Erythroblast (primary cell): ENCODE measurements at regions not wholly inside any gene's neighbourhood (a gene's known extent, or its start where the extent isn't known, plus 50 kb on each side); places are given as distances from the start of the nearest gene placed in this dataset.

Source experiments
- DNase-seq, 2 experiments: peaks; one replicate each; lab custom pipeline; 2025; lab: John Stamatoyannopoulos, UW
- GATA1 ChIP-seq: IDR thresholded peaks from 2 replicates; pipeline ENCODE4 v1.6.1; 2011; ENCODE audit warnings: low read depth, mild to moderate bottlenecking, control low read depth, low read length, moderate library complexity
- POLR2A ChIP-seq: IDR thresholded peaks from 2 replicates; pipeline ENCODE4 v1.6.1; 2011; ENCODE audit warnings: mild to moderate bottlenecking, low read length

DNA sequence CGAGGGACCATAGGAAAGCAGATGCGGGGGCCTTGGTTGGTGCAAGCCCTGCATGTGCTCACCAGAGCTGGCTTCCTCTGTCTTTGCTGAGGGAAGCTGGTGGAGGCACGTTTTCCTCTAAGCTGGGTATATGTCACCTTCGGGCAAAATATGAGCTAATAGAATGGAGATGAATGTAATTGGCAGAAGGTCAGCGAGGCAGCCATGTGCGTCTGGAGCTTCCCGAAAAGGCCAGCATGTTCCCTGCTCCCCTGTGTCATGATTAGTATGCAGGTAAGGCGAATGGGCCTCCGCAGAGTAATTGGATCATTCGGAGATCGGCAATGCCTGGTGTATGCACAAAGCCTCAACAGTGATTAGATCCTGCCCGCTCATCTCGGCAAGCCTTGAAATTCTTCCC lies 806.2 kb upstream of the EEF2KMT start:
- TF ChIP-seq POLR2A: no peak
- no peak for TF ChIP-seq GATA1
- no peak for DNase-seq

DNA sequence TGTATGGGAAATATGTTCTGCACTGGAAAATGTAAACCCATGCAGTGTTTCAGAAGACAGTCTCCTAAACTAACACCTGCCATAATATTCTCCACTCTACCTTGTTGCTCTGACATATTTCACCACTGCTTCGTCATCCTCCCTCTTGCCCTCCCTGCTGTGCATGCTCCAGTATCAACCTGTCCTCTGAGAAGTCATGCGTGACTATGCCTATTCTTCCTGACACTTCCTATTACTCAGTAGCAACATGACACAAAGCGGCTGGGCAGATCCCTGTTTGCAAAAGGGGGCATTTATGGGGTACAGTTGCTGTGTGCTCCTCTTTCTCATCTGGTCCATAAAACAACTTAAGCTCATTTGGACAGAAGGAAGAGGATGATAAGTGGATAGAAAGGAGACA lies 805.6 kb upstream of the EEF2KMT start:
- TF ChIP-seq POLR2A (no peak), GATA1 (no peak)
- no peak for DNase-seq

DNA sequence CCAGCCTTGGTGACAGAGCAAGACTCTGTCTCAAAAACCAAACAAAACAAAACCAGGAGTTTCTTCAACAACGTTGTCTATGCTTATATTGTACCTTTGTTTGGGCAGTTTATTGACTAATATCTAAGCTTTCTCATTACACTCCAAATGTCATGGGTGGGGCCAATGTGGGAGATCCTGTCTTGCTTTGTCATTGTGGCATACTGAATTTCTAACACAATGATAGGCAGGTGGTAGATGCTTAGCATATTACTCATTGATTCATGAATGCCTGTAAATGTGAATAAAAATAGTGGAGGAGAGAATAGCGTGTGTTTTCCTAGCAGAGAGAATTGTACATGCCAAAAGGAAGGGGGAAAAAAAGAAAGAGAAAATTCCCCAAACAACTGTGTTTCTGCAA lies 802.5 kb upstream of the EEF2KMT start:
- TF ChIP-seq POLR2A (no peak), GATA1 (no peak)
- no peak for DNase-seq

DNA sequence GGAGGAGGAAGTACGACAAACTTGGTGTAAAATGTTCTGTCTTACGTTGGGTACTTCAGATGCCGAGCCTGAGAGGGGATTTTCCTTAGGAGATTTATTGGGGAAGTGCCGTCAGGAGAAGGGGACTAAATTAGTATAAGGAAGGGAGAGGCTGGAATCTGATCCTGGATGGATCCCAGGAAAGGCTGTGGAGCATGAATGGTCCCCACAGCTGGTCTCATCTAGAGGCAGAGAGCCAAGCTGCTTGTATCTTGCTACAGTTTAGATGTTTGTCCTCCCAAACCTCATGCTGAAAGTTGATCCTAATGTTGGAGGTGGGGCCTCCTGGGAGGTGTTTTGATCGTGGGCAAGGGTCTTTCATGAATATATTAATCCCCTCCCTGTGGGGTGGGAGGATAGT lies 798.4 kb upstream of the EEF2KMT start:
- DNase-seq: no peak
- TF ChIP-seq GATA1 (no peak), POLR2A (no peak)

DNA sequence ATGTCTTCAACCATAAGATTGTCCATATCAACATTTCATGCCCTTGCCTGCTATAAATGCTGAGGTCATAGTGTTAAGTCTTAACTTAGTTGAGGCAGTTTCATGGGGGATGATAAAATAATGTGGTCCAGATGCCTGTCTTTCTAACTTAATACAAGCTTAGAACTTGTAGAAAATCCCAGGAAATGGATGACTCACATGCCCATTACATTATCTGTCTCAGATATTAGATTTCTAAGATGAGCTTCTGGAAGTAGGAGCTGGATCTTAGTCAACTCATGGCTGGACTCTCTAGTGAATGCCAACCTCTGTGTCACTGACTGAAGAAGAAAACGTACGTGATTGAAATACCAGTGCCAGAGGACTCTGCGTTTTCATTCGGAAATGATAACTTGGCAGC lies 797.5 kb upstream of the EEF2KMT start:
- no peak for DNase-seq
- no peak for TF ChIP-seq GATA1
- no peak for TF ChIP-seq POLR2A

GRCh38 chr16:5891296-5891695 lies 793.7 kb upstream of the EEF2KMT start:
- TF ChIP-seq GATA1: no peak
- no peak for TF ChIP-seq POLR2A
- no peak for DNase-seq

- TF ChIP-seq POLR2A (no peak), GATA1 (no peak)
Measured at GRCh38 chr16:5885521-5885920, 787.9 kb upstream of the EEF2KMT start.

GRCh38 chr16:5884996-5885395 lies 787.4 kb upstream of the EEF2KMT start:
- TF ChIP-seq POLR2A (no peak), GATA1 (no peak)
- no peak for DNase-seq

More at GRCh38 chr16:5885521-5885920, 787.9 kb upstream of the EEF2KMT start:
- DNase-seq: no peak

DNA sequence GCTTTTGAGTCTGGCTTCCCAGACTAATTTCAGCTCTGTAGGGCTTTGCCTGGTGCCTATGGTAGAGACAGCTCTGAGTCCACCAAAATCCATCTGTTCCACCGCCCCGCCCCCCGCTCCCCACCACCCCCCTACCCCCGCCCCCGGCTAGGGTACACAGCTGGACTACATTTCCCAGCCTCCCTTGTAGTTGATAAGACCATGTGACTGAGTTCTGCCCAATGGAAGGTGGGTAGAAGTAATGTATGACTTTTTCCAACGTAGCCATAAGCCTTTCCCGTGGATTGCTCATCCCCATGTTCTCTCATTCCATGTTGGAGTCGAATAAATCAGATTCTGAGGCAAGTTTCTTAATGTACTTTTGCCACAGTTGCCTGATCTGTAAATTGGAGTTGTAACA lies 786.7 kb upstream of the EEF2KMT start:
- DNase-seq: no peak
- TF ChIP-seq GATA1 (no peak), POLR2A (no peak)

- TF ChIP-seq GATA1 (no peak), POLR2A (no peak)
- DNase-seq: no peak
Measured at GRCh38 chr16:5882087-5882640, 784.6 kb upstream of the EEF2KMT start.

DNA sequence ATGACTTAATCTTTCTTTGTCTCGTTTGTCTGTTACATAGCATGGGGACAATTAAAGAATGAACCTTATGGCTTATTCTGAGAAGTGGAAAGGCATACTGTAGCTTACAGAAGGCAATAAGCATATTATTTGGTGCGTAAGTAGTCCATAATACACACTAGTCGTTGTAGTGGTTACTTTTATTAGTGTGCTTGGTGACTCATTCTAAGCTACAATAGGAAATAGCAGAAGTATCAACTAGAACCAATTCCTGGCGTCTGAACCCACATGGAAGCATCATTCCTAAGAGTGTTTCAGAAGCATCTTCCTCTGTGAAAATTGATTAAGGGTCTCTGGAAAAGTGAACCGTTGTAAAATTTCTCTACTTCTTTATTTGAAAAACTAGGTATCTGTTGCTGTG lies 777.8 kb upstream of the EEF2KMT start:
- TF ChIP-seq GATA1: no peak
- TF ChIP-seq POLR2A: no peak
- DNase-seq: no peak

DNA sequence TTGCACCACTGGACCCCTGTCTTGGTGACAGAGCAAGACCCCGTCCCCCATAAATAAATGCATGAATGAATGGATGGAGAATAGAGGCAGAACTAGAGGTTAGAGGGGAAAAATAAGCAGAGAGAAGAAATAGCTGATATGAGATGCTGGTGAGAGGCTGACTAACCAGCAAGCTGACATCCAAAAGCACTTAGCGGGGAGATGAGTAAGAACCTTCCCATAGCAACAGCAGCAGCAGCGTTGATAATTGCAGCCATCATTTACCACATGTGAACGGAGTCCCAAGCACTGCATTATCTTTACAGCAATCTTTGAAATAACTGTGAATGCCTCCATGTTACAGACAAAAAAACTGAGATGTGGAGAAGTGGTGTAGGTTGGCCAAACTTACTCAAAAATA lies 777.3 kb upstream of the EEF2KMT start:
- DNase-seq: no peak
- TF ChIP-seq POLR2A (no peak), GATA1 (no peak)

- DNase-seq: no peak
- TF ChIP-seq GATA1: no peak
- TF ChIP-seq POLR2A: no peak
Measured at GRCh38 chr16:5873221-5873620, 775.6 kb upstream of the EEF2KMT start.

DNA sequence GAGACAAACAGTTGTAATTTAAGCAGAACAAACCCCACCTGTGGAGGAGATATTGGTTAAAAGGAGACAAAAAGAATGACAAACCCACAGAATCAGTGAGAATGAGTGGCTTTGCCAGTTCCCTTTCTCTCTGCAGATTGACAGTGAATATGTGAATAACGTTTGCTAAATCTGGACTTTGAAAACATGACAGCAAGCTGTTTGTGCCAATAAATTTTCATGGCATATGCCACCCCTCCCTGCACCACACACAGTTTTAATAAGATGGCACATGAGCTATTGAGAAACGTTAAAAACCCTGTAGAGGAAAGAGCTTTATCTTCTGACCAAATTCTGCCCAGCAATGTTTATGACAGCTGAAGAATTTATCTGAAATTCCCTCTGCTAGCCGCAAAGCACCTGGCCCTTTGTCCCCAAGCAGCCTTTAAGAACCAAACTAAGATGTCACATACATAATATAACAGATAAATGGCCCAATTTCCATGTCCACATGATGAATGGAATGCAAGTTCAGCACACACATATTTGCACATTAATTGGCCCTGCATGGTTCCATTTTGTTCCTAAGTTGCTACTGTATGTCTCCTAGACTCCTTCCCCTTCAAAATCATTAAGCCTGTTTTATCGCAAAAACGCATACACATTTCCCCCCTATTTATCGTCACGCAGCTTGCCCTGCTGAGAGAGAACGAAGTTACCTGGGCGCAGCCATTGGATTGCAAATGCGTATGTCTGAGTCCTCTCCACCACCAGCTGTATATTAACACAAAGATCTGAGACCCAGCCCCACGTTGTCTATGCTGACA lies 773.5 kb upstream of the EEF2KMT start:
- no peak for DNase-seq
- TF ChIP-seq GATA1 (no peak), POLR2A (no peak)

DNA sequence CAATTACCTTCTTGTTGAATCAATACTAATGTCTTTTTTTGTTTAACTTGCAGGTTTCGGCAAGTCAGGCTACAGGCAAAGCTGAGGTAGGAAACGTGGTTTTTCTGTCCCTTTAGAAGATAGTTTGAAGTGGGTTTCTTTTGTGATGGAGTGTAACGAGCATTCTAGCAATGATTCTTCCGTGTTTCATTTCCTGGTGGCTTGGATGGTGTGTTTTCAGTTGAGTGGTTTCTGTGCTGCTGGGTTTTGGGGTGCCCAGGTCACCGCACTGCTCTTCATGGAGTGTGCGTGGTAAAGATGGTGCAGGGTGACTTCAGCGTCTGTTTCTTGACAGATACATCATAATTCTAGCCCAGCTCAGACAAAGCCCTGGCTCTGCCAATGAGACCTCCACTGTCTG lies 769.7 kb upstream of the EEF2KMT start:
- TF ChIP-seq GATA1: no peak
- no peak for TF ChIP-seq POLR2A
- no peak for DNase-seq
